ENCODE measurements at regions not wholly inside any gene's neighbourhood (a gene's known extent, or its start where the extent isn't known, plus 50 kb on each side); places are given as distances from the start of the nearest gene placed in this dataset.

DNA sequence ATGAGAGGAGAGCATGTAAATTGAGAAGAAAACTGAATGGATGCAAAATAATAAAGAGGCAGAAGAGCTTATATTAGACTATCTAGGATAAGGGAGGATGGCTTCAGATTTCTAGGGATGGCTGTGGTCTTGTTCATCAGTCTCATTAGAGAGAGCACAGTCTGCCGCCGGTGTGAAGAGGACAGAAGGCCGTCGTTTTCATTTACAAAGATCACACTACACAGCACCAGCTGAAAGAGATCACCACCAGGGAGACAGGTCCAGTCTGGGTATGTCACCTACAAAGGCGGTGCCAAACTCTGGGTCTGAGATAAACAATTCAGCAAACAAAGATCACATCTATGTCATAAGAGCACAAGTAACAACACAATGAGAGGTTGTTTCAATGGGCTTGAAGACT, 1222.3 kb upstream of the SLC10A2 start:
- DNase-seq (ENCODE audit: low read depth in 2 of 2), result no peak
- no peaks in the 10 kb centered on the region for H3K79me2 ChIP-seq (ENCODE audit: control insufficient read depth, insufficient read depth, low read length)
- H3K4me3 ChIP-seq (replicated peaks in 1 of 4; ENCODE audit: control extremely low read depth in 1 of 4, insufficient read depth in 1 of 4, low read depth in 3 of 4, low read length in 4 of 4), result no peak overlapping the region
- H3K9me3 ChIP-seq (ENCODE audit: control insufficient read depth, insufficient read depth, low read depth, low read length), result no peaks in the 10 kb centered on the region
- no peaks in the 10 kb centered on the region for H3K36me3 ChIP-seq (ENCODE audit: control insufficient read depth, insufficient read depth, low read length)
- H3K27me3 ChIP-seq (ENCODE audit: control insufficient read depth, insufficient read depth, low read length), result no peaks in the 10 kb centered on the region
- H3K9ac ChIP-seq (ENCODE audit: insufficient read depth, low read length), result no peak overlapping the region
- no peaks in the 10 kb centered on the region for H4K20me1 ChIP-seq (ENCODE audit: control insufficient read depth, extremely low read depth, insufficient read depth, low read length)
- H3K27ac ChIP-seq (ENCODE audit: insufficient read depth, low read length), result no peak overlapping the region
- H2AFZ ChIP-seq (ENCODE audit: low read length), result no peak overlapping the region
- H3K4me1 ChIP-seq (ENCODE audit: control insufficient read depth, extremely low read depth, insufficient read depth, low read length), result no peaks in the 10 kb centered on the region
- TF ChIP-seq EZH2 (IDR thresholded peaks at IDR 0.05; ENCODE audit: low read length, missing control alignments), result no peak
- TF ChIP-seq, protein P1, sequence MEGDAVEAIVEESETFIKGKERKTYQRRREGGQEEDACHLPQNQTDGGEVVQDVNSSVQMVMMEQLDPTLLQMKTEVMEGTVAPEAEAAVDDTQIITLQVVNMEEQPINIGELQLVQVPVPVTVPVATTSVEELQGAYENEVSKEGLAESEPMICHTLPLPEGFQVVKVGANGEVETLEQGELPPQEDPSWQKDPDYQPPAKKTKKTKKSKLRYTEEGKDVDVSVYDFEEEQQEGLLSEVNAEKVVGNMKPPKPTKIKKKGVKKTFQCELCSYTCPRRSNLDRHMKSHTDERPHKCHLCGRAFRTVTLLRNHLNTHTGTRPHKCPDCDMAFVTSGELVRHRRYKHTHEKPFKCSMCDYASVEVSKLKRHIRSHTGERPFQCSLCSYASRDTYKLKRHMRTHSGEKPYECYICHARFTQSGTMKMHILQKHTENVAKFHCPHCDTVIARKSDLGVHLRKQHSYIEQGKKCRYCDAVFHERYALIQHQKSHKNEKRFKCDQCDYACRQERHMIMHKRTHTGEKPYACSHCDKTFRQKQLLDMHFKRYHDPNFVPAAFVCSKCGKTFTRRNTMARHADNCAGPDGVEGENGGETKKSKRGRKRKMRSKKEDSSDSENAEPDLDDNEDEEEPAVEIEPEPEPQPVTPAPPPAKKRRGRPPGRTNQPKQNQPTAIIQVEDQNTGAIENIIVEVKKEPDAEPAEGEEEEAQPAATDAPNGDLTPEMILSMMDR (conservative IDR thresholded peaks at IDR 0.05 in 1 of 2, IDR thresholded peaks at IDR 0.05 in 1 of 2; ENCODE audit: low read depth in 1 of 2, low read length in 2 of 2), result no peak
- no peak overlapping the region for H3K4me2 ChIP-seq (ENCODE audit: extremely low read depth, insufficient read depth, low read length)

DNA sequence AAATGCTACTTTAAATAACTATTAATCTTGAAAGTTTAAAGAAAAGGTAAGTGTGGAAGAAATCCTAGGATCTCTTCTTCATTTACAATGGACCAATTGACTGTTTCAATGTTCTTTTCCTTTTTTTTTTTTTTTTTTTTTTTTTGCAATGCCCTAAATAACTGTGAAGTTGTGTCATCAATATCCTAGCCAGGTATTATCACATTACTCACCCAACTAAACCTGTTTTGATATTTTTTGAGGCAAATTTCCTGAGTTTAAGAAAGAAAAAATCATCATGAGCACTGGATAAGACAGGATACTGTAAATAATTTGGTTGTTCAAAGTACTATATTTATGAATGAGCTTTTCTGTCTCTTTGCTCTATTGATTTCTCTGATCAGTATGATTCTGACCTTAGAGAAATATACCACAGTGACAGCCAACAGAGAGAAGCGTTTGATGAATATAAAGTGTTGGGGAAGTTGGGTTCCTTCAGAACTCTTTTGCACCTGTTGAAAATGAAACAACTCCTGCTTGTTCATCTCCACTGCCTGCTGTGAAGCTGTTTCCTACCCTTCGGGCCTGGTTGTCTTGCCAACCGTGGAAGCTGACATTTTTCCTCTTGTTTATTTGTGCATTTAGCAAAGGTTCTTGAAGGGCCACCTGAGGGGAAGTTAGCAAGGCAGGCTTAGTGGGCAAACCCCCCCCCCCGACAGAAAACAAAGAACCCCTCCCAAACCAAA, 1220.5 kb upstream of the SLC10A2 start:
- Histone ChIP-seq H3K4me1 (ENCODE audit: control insufficient read depth, extremely low read depth, insufficient read depth, low read length) (no peaks in the 10 kb centered on the region), H3K9ac (ENCODE audit: insufficient read depth, low read length) (no peak overlapping the region), H3K4me3 (replicated peaks in 1 of 4; ENCODE audit: control extremely low read depth in 1 of 4, insufficient read depth in 1 of 4, low read depth in 3 of 4, low read length in 4 of 4) (no peak overlapping the region), H3K36me3 (ENCODE audit: control insufficient read depth, insufficient read depth, low read length) (no peaks in the 10 kb centered on the region), H3K27ac (ENCODE audit: insufficient read depth, low read length) (no peak overlapping the region), H3K9me3 (ENCODE audit: control insufficient read depth, insufficient read depth, low read depth, low read length) (no peaks in the 10 kb centered on the region), H3K4me2 (ENCODE audit: extremely low read depth, insufficient read depth, low read length) (no peak overlapping the region), H2AFZ (ENCODE audit: low read length) (no peak overlapping the region), H3K79me2 (ENCODE audit: control insufficient read depth, insufficient read depth, low read length) (no peaks in the 10 kb centered on the region), H4K20me1 (ENCODE audit: control insufficient read depth, extremely low read depth, insufficient read depth, low read length) (no peaks in the 10 kb centered on the region), H3K27me3 (ENCODE audit: control insufficient read depth, insufficient read depth, low read length) (no peaks in the 10 kb centered on the region)
- TF ChIP-seq, protein P1 (conservative IDR thresholded peaks at IDR 0.05 in 1 of 2, IDR thresholded peaks at IDR 0.05 in 1 of 2; ENCODE audit: low read depth in 1 of 2, low read length in 2 of 2), result no peak
- TF ChIP-seq EZH2 (IDR thresholded peaks at IDR 0.05; ENCODE audit: low read length, missing control alignments), result no peak
- no peak for DNase-seq (ENCODE audit: low read depth in 2 of 2)

DNA sequence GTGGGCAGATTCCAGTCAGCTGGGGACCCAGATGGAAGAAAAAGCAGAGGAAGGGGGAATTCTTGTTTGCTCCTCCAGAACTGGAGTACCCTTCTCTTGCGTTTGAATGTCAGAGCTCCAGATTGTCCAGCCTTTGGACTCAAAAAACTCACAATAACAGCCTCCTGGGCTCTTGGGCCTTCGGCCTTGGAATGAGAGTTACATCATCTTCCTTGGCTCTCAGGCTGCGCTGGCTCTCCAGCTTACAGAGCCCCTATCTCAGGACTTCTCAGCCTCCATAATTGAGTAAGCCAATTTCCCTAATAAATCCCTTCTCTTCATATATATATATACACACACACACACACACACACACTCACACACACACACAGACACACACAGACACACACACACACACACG, 1215.7 kb upstream of the SLC10A2 start:
- TF ChIP-seq EZH2 (IDR thresholded peaks at IDR 0.05; ENCODE audit: low read length, missing control alignments), result no peak
- TF ChIP-seq, protein P1 (conservative IDR thresholded peaks at IDR 0.05 in 1 of 2, IDR thresholded peaks at IDR 0.05 in 1 of 2; ENCODE audit: low read depth in 1 of 2, low read length in 2 of 2), result no peak
- H3K36me3 ChIP-seq (ENCODE audit: control insufficient read depth, insufficient read depth, low read length), result no peaks in the 10 kb centered on the region
- H3K9me3 ChIP-seq (ENCODE audit: control insufficient read depth, insufficient read depth, low read depth, low read length), result no peaks in the 10 kb centered on the region
- H3K4me1 ChIP-seq (ENCODE audit: control insufficient read depth, extremely low read depth, insufficient read depth, low read length), result no peaks in the 10 kb centered on the region
- no peaks in the 10 kb centered on the region for H4K20me1 ChIP-seq (ENCODE audit: control insufficient read depth, extremely low read depth, insufficient read depth, low read length)
- H3K9ac ChIP-seq (ENCODE audit: insufficient read depth, low read length), result no peak overlapping the region
- no peak overlapping the region for H3K4me2 ChIP-seq (ENCODE audit: extremely low read depth, insufficient read depth, low read length)
- no peak overlapping the region for H3K4me3 ChIP-seq (replicated peaks in 1 of 4; ENCODE audit: control extremely low read depth in 1 of 4, insufficient read depth in 1 of 4, low read depth in 3 of 4, low read length in 4 of 4)
- DNase-seq (ENCODE audit: low read depth in 2 of 2), result no peak
- H2AFZ ChIP-seq (ENCODE audit: low read length), result no peak overlapping the region
- H3K79me2 ChIP-seq (ENCODE audit: control insufficient read depth, insufficient read depth, low read length), result no peaks in the 10 kb centered on the region
- H3K27me3 ChIP-seq (ENCODE audit: control insufficient read depth, insufficient read depth, low read length), result no peaks in the 10 kb centered on the region
- no peak overlapping the region for H3K27ac ChIP-seq (ENCODE audit: insufficient read depth, low read length)
